MG63 (cell line): ENCODE measurements at regions not wholly inside any gene's neighbourhood (a gene's known extent, or its start where the extent isn't known, plus 50 kb on each side); places are given as distances from the start of the nearest gene placed in this dataset.
"Not testable (repeated sequence)": the region's sequence is repeated elsewhere in the genome, so short reads cannot be mapped to it uniquely, and the experiment has no call there.

Experiments
- DNase-seq: peaks from one replicate; pipeline ENCODE4 v3.0.0-alpha.2; 2020
- H3K27me3 ChIP-seq: fragments of 250-450 bp; sonication (Bioruptor Pico); 2 replicates; pipeline ENCODE4 v1.5.1; 2020; ENCODE audit warnings: mild to moderate bottlenecking, moderate library complexity
- H3K36me3 ChIP-seq: fragments of 250-450 bp; sonication (Bioruptor Pico); 2 replicates; pipeline ENCODE4 v1.5.1; 2020; ENCODE audit warnings: mild to moderate bottlenecking, moderate library complexity
- H3K4me3 ChIP-seq: fragments of 250-450 bp; sonication (Bioruptor Pico); 2 replicates; pipeline ENCODE4 v1.5.1; 2020; ENCODE audit warnings: mild to moderate bottlenecking, moderate library complexity
- H3K9me3 ChIP-seq: fragments of 250-450 bp; sonication (Bioruptor Pico); 2 replicates; pipeline ENCODE4 v1.5.1; 2020; ENCODE audit warnings: mild to moderate bottlenecking, moderate library complexity

GRCh38 chr4:188403272-188403671, 264.0 kb downstream of the TRIML1 start:
- DNase-seq, result no peak

DNA sequence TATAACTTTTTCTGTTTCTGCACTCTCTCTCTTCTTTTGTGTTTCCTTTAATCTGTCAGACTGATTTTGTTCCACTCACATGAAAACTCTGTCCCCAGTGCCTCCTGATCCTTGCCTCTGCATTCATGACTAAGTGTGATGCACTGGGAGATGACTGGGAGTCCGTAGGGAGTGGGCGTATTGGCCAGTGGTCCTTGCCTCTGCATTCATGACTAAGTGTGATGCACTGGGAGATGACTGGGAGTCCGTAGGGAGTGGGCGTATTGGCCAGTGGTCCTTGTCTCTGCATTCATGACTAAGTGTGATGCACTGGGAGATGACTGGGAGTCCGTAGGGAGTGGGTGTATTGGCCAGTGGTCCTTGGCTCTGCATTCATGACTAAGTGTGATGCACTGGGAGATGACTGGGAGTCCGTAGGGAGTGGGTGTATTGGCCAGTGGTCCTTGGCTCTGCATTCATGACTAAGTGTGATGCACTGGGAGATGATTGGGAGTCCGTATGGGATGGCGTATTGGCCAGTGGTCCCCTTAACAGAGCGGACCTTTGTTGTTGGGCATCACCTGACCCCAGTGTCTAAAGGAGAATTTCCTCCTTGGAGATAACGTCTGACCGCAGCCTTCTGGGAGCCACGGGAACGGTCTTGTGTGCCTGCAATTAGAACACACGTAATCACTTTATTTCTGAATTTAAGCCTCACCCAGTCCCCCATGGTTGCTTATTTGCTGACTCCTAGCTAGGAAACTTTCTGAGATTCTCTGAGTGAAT, 266.0 kb downstream of the TRIML1 start:
- H3K4me3 ChIP-seq, H3K9me3 ChIP-seq: not testable (repeated sequence)

More at GRCh38 chr4:188403272-188403671, 264.0 kb downstream of the TRIML1 start:
- no peaks in the 10 kb centered on the region for H3K36me3 ChIP-seq
- H3K4me3 ChIP-seq, result no peak overlapping the region
- no peaks in the 10 kb centered on the region for H3K27me3 ChIP-seq
- peaks cover 8% of the 10 kb centered on the region for H3K9me3 ChIP-seq

GRCh38 chr4:188408244-188409030, 269.2 kb downstream of the TRIML1 start:
- no peak for DNase-seq
- no peaks in the 10 kb centered on the region for H3K36me3 ChIP-seq

More for the DNA sequence above, 266.0 kb downstream of the TRIML1 start:
- DNase-seq, result peak; percentile 89
- not testable (repeated sequence) for H3K27me3 ChIP-seq, H3K36me3 ChIP-seq

DNA sequence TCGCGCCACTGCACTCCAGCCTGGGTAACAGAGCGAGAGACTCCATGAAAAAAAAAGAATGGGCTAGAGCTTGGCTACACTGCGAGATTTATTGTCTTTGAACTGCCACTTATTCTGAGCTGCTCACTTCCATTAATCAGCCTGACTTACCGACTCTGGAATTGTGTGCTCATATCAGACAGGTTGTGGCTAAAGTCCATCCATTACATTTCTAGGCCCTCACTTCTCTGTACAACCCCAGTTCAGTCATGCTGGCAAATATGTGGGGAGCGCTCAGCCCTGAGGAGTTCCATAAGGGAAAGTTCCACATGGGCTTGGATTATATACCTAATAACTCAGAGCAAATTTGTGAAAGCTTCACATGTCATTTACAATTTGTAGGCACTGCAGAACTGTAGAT, 270.6 kb downstream of the TRIML1 start:
- DNase-seq, result no peak
- no peak overlapping the region for H3K4me3 ChIP-seq
- H3K9me3 ChIP-seq, result peaks cover 4% of the 10 kb centered on the region; the same call in 1 of the 2 replicates
- H3K27me3 ChIP-seq, result no peaks in the 10 kb centered on the region
- H3K36me3 ChIP-seq, result no peaks in the 10 kb centered on the region

More at GRCh38 chr4:188408244-188409030, 269.2 kb downstream of the TRIML1 start:
- H3K9me3 ChIP-seq, result peaks cover 8% of the 10 kb centered on the region
- H3K27me3 ChIP-seq, result no peaks in the 10 kb centered on the region
- H3K4me3 ChIP-seq, result no peak overlapping the region

GRCh38 chr4:188411805-188412204, 272.6 kb downstream of the TRIML1 start:
- Histone ChIP-seq H3K4me3 (no peak overlapping the region), H3K36me3 (no peaks in the 10 kb centered on the region), H3K9me3 (no peaks in the 10 kb centered on the region; the same call in 1 of the 2 replicates), H3K27me3 (no peaks in the 10 kb centered on the region)
- DNase-seq, result no peak

GRCh38 chr4:188412499-188412898, 273.3 kb downstream of the TRIML1 start:
- H3K27me3 ChIP-seq, result no peaks in the 10 kb centered on the region
- no peaks in the 10 kb centered on the region; the same call in 1 of the 2 replicates for H3K9me3 ChIP-seq
- no peaks in the 10 kb centered on the region for H3K36me3 ChIP-seq
- no peak for DNase-seq
- no peak overlapping the region for H3K4me3 ChIP-seq

GRCh38 chr4:188414441-188414840, 275.2 kb downstream of the TRIML1 start:
- Histone ChIP-seq H3K36me3 (no peaks in the 10 kb centered on the region), H3K9me3 (no peaks in the 10 kb centered on the region), H3K27me3 (no peaks in the 10 kb centered on the region), H3K4me3 (no peak overlapping the region)
- DNase-seq, result peak; percentile 10

- Histone ChIP-seq H3K36me3 (no peaks in the 10 kb centered on the region), H3K4me3 (no peak overlapping the region), H3K9me3 (no peaks in the 10 kb centered on the region), H3K27me3 (no peaks in the 10 kb centered on the region)
- no peak for DNase-seq
Measured at GRCh38 chr4:188417181-188417580, 277.9 kb downstream of the TRIML1 start.

- Histone ChIP-seq H3K36me3 (no peaks in the 10 kb centered on the region), H3K9me3 (no peaks in the 10 kb centered on the region), H3K27me3 (no peaks in the 10 kb centered on the region), H3K4me3 (no peak overlapping the region)
- DNase-seq, result no peak
Measured at GRCh38 chr4:188423039-188423438, 283.8 kb downstream of the TRIML1 start.

GRCh38 chr4:188428935-188429334, 289.7 kb downstream of the TRIML1 start:
- no peak for DNase-seq
- H3K9me3 ChIP-seq, result no peaks in the 10 kb centered on the region
- no peaks in the 10 kb centered on the region for H3K36me3 ChIP-seq
- H3K27me3 ChIP-seq, result no peaks in the 10 kb centered on the region
- H3K4me3 ChIP-seq, result no peak overlapping the region

DNA sequence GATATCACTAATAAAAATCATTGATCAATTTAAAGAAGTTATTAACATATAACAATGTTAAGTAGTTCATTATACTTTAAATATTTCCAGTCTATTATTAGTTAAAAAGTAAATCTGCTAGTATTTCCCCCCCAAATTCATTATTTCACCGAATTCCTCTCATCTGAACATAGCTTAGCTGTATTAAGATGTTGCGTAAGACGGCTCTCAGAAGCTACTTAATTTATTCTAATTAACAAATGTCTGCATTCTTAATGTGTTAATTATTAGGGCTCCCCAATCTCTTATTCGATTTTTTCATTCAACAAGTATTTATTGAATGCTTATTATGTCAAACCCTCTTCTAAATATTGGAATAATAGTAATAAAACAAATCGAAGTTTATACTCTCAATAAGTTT, 290.7 kb downstream of the TRIML1 start:
- Histone ChIP-seq H3K9me3 (no peaks in the 10 kb centered on the region), H3K4me3 (no peak overlapping the region), H3K36me3 (no peaks in the 10 kb centered on the region), H3K27me3 (no peaks in the 10 kb centered on the region)
- no peak for DNase-seq

- no peak overlapping the region for H3K4me3 ChIP-seq
- H3K9me3 ChIP-seq, result no peaks in the 10 kb centered on the region
- no peaks in the 10 kb centered on the region for H3K36me3 ChIP-seq
- no peaks in the 10 kb centered on the region for H3K27me3 ChIP-seq
- no peak for DNase-seq
Measured at GRCh38 chr4:188430384-188430783, 291.1 kb downstream of the TRIML1 start.

- Histone ChIP-seq H3K4me3 (no peak overlapping the region), H3K9me3 (no peaks in the 10 kb centered on the region), H3K36me3 (no peaks in the 10 kb centered on the region), H3K27me3 (no peaks in the 10 kb centered on the region)
- no peak for DNase-seq
Measured at GRCh38 chr4:188432328-188432727, 293.1 kb downstream of the TRIML1 start.

- Histone ChIP-seq H3K36me3 (no peaks in the 10 kb centered on the region), H3K27me3 (no peaks in the 10 kb centered on the region), H3K4me3 (no peak overlapping the region), H3K9me3 (no peaks in the 10 kb centered on the region)
- no peak for DNase-seq
Measured at GRCh38 chr4:188433741-188434315, 294.6 kb downstream of the TRIML1 start.

GRCh38 chr4:188434643-188435042, 295.4 kb downstream of the TRIML1 start:
- no peaks in the 10 kb centered on the region for H3K27me3 ChIP-seq
- no peaks in the 10 kb centered on the region for H3K36me3 ChIP-seq
- H3K9me3 ChIP-seq, result no peaks in the 10 kb centered on the region
- no peak for DNase-seq
- H3K4me3 ChIP-seq, result no peak overlapping the region

- DNase-seq, result no peak
- no peaks in the 10 kb centered on the region for H3K36me3 ChIP-seq
- H3K9me3 ChIP-seq, result no peaks in the 10 kb centered on the region
- H3K4me3 ChIP-seq, result no peak overlapping the region
- H3K27me3 ChIP-seq, result no peaks in the 10 kb centered on the region
Measured at GRCh38 chr4:188435381-188435780, 296.1 kb downstream of the TRIML1 start.

GRCh38 chr4:188437535-188437934, 298.3 kb downstream of the TRIML1 start:
- no peak for DNase-seq
- Histone ChIP-seq H3K36me3 (no peaks in the 10 kb centered on the region), H3K4me3 (no peak overlapping the region), H3K27me3 (no peaks in the 10 kb centered on the region), H3K9me3 (no peaks in the 10 kb centered on the region)
